H9 (cell line): ENCODE measurements at regions not wholly inside any gene's neighbourhood (a gene's known extent, or its start where the extent isn't known, plus 50 kb on each side); places are given as distances from the start of the nearest gene placed in this dataset.

Experiments used
- DNase-seq: peaks from one replicate; pipeline ENCODE4 v3.0.0-alpha.2; 2017
- H2AFZ ChIP-seq: one replicate; pipeline ENCODE4 v1.6.1; 2013; ENCODE audit warnings: mild to moderate bottlenecking, low read length, control low read depth, moderate library complexity
- H2AK5ac ChIP-seq: 2 replicates; pipeline ENCODE4 v1.6.1; 2013; ENCODE audit warnings: low read length, control low read depth, mixed read lengths; ENCODE audit not compliant: insufficient read length
- H2BK120ac ChIP-seq: one replicate; pipeline ENCODE4 v1.6.1; 2013; ENCODE audit warnings: low read depth, mild to moderate bottlenecking, low read length, control low read depth, inconsistent platforms; ENCODE audit not compliant: poor library complexity, severe bottlenecking
- H2BK12ac ChIP-seq: 2 replicates; pipeline ENCODE4 v1.6.1; 2013; ENCODE audit warnings: low read length, control low read depth, mixed read lengths, low read depth; ENCODE audit not compliant: insufficient read length
- H2BK15ac ChIP-seq: 2 replicates; pipeline ENCODE4 v1.6.1; 2013; ENCODE audit warnings: low read depth, low read length, control low read depth
- H2BK20ac ChIP-seq: one replicate; pipeline ENCODE4 v1.6.1; 2013; ENCODE audit warnings: low read depth, mild to moderate bottlenecking, low read length, control low read depth, inconsistent platforms; ENCODE audit not compliant: poor library complexity, severe bottlenecking
- H2BK5ac ChIP-seq: 2 replicates; pipeline ENCODE4 v1.6.1; 2013; ENCODE audit warnings: low read length, control low read depth, mixed read lengths; ENCODE audit not compliant: insufficient read length
- H3K14ac ChIP-seq: 2 replicates; pipeline ENCODE4 v1.6.1; 2013; ENCODE audit warnings: low read length, control low read depth; ENCODE audit not compliant: insufficient read depth
- H3K18ac ChIP-seq: 2 replicates; pipeline ENCODE4 v1.6.1; 2013; ENCODE audit warnings: low read depth, mild to moderate bottlenecking, mixed read lengths, low read length, control low read depth; ENCODE audit not compliant: insufficient read length
- H3K23ac ChIP-seq: 2 replicates; pipeline ENCODE4 v1.6.1; 2013; ENCODE audit warnings: low read length, control low read depth, mixed read lengths, low read depth; ENCODE audit not compliant: insufficient read length
- H3K23me2 ChIP-seq: 2 replicates; pipeline ENCODE4 v1.6.1; 2013; ENCODE audit warnings: low read depth, mild to moderate bottlenecking, mixed read lengths, low read length, control low read depth; ENCODE audit not compliant: insufficient read length, poor library complexity, severe bottlenecking
- H3K27ac ChIP-seq: 2 replicates; pipeline ENCODE4 v1.5.1; 2013; ENCODE audit warnings: low read length, control low read depth, mixed read lengths, low read depth; ENCODE audit not compliant: insufficient read length
- H3K27me3 ChIP-seq: 2 replicates; pipeline ENCODE4 v1.6.1; 2013; ENCODE audit warnings: low read length, control low read depth, inconsistent platforms; ENCODE audit not compliant: insufficient read depth
- H3K4ac ChIP-seq: 2 replicates; pipeline ENCODE4 v1.6.1; 2013; ENCODE audit warnings: low read depth, mild to moderate bottlenecking, control low read depth, inconsistent platforms, low read length, moderate library complexity
- H3K4me1 ChIP-seq: 2 replicates; pipeline ENCODE4 v1.6.1; 2013; ENCODE audit warnings: low read length, control low read depth, inconsistent platforms; ENCODE audit not compliant: insufficient read depth
- H3K4me2 ChIP-seq: 2 replicates; pipeline ENCODE4 v1.6.1; 2013; ENCODE audit warnings: low read length, control low read depth, mixed read lengths; ENCODE audit not compliant: insufficient read length, insufficient read depth
- H3K56ac ChIP-seq: 2 replicates; pipeline ENCODE4 v1.6.1; 2013; ENCODE audit warnings: low read depth, mild to moderate bottlenecking, mixed read lengths, low read length, control low read depth; ENCODE audit not compliant: insufficient read length
- H3K79me1 ChIP-seq: 2 replicates; pipeline ENCODE4 v1.6.1; 2013; ENCODE audit warnings: low read depth, mild to moderate bottlenecking, moderate library complexity, low read length, control low read depth, inconsistent platforms; ENCODE audit not compliant: insufficient read depth, poor library complexity, severe bottlenecking
- H3K79me2 ChIP-seq: 2 replicates; pipeline ENCODE4 v1.6.1; 2013; ENCODE audit warnings: low read length, control low read depth, inconsistent platforms; ENCODE audit not compliant: insufficient read depth
- H3K9ac ChIP-seq: 2 replicates; pipeline ENCODE4 v1.6.1; 2013; ENCODE audit warnings: low read length, control low read depth, mixed read lengths; ENCODE audit not compliant: insufficient read length; ENCODE audit errors: extremely low read depth
- H3K9me3 ChIP-seq: one replicate; pipeline ENCODE4 v1.6.1; 2013; ENCODE audit warnings: low read depth, low read length, inconsistent platforms; ENCODE audit not compliant: control insufficient read depth
- H3T11ph ChIP-seq: one replicate; pipeline ENCODE4 v1.6.1; 2013; ENCODE audit warnings: mild to moderate bottlenecking, low read length, control low read depth, inconsistent platforms
- H4K20me1 ChIP-seq: one replicate; pipeline ENCODE4 v1.6.1; 2013; ENCODE audit not compliant: control insufficient read depth, insufficient read length, insufficient read depth
- H4K5ac ChIP-seq: 2 replicates; pipeline ENCODE4 v1.6.1; 2013; ENCODE audit warnings: low read depth, mild to moderate bottlenecking, mixed read lengths, low read length, control low read depth; ENCODE audit not compliant: insufficient read length
- H4K8ac ChIP-seq: replicated peaks from 2 replicates; pipeline ENCODE4 v1.6.1; 2013; ENCODE audit warnings: low read length, control low read depth, mixed read lengths, low read depth; ENCODE audit not compliant: insufficient read length
- H4K91ac ChIP-seq: 2 replicates; pipeline ENCODE4 v1.6.1; 2013; ENCODE audit warnings: low read depth, mild to moderate bottlenecking, moderate library complexity, mixed read lengths, low read length, control low read depth; ENCODE audit not compliant: insufficient read length
- H3K27ac Mint-ChIP-seq, 3 experiments: 2 replicates in 2 of 3; 3 replicates in 1 of 3; pipeline ENCODE4 v1.8.0; 2020 to 2021; ENCODE audit warnings: mixed read lengths in 3 of 3, mild to moderate bottlenecking in 1 of 3, moderate library complexity in 1 of 3
- H3K27me3 Mint-ChIP-seq: 2 replicates; pipeline ENCODE4 v1.8.0; 2021; ENCODE audit warnings: low read depth, mild to moderate bottlenecking, moderate library complexity, mixed read lengths
- H3K36me3 Mint-ChIP-seq, 3 experiments: 2 replicates in 2 of 3; 3 replicates in 1 of 3; pipeline ENCODE4 v1.8.0; 2020 to 2021; ENCODE audit warnings: low read depth in 3 of 3, mixed read lengths in 3 of 3; ENCODE audit not compliant: insufficient read depth in 1 of 3
- H3K4me1 Mint-ChIP-seq, 2 experiments: 2 replicates each; pipeline ENCODE4 v1.8.0; 2020; ENCODE audit warnings: mixed read lengths in 2 of 2
- H3K4me3 Mint-ChIP-seq, 2 experiments: 2 replicates in 1 of 2; 3 replicates in 1 of 2; pipeline ENCODE4 v1.8.0; 2020 to 2021; ENCODE audit warnings: mild to moderate bottlenecking in 2 of 2, mixed read lengths in 2 of 2, moderate library complexity in 1 of 2
- H3K9me3 Mint-ChIP-seq, 2 experiments: 2 replicates in 1 of 2; 3 replicates in 1 of 2; pipeline ENCODE4 v1.8.0; 2020; ENCODE audit warnings: mild to moderate bottlenecking in 2 of 2, mixed read lengths in 2 of 2, moderate library complexity in 1 of 2
- WGBS: extraction: QIAGEN DNeasy Blood & Tissue Kit; methylation state at CpG from one replicate; pipeline ENCODE4 v1.1.7; 2013; ENCODE audit warnings: missing lambda C conversion rate, low lambda C conversion rate, mixed read lengths; ENCODE audit not compliant: insufficient read length; ENCODE audit errors: extremely low coverage; 5-methylcytosine and 5-hydroxymethylcytosine counted together
- TF ChIP-seq, protein P1 (sequence below): fragments of 200-600 bp; sonication (generic); conservative IDR thresholded peaks from 3 replicates; pipeline ENCODE4 v1.8.0; 2021; ENCODE audit warnings: antibody characterized with exemption, mild to moderate bottlenecking

DNA sequence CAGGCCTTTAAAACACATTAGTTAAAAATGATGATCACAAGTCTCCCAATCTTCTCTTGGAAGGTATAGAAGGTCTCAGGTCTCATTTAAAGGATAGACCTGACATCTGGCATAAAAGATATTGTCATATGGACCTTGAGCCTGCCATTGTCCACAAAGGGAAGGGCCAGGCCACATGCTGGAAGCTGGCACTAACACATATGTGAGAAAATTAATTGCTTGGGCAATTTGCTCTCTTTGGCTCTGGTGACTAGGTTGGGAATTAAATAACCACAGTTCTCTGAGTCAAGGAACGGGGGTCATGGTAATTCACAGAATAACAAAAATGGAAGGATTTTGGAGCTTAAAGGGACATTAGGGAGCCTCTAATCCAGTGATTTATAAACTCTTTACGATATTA lies 727.3 kb downstream of the BCL11A start:
- WGBS: no CpG with 5 or more reads among the region's 2 CpGs
- TF ChIP-seq, protein P1, sequence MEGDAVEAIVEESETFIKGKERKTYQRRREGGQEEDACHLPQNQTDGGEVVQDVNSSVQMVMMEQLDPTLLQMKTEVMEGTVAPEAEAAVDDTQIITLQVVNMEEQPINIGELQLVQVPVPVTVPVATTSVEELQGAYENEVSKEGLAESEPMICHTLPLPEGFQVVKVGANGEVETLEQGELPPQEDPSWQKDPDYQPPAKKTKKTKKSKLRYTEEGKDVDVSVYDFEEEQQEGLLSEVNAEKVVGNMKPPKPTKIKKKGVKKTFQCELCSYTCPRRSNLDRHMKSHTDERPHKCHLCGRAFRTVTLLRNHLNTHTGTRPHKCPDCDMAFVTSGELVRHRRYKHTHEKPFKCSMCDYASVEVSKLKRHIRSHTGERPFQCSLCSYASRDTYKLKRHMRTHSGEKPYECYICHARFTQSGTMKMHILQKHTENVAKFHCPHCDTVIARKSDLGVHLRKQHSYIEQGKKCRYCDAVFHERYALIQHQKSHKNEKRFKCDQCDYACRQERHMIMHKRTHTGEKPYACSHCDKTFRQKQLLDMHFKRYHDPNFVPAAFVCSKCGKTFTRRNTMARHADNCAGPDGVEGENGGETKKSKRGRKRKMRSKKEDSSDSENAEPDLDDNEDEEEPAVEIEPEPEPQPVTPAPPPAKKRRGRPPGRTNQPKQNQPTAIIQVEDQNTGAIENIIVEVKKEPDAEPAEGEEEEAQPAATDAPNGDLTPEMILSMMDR: no peak
- no peaks in the 10 kb centered on the region; the same call in 1 of the 2 replicates for H3K27me3 Mint-ChIP-seq

More for the DNA sequence above, 727.3 kb downstream of the BCL11A start:
- Mint-ChIP-seq H3K36me3 (no peaks in the 10 kb centered on the region), H3K4me3 (no peak overlapping the region), H3K9me3 (no peaks in the 10 kb centered on the region), H3K4me1 (no peaks in the 10 kb centered on the region), H3K27ac (no peak overlapping the region)
- no peaks in the 10 kb centered on the region for H3K79me2 ChIP-seq
- no peak for DNase-seq
- H3K4me2 ChIP-seq: no peak overlapping the region
- no peak overlapping the region for H3K4ac ChIP-seq
- H2AFZ ChIP-seq: no peak overlapping the region
- H2BK120ac ChIP-seq: no peak overlapping the region
- H2BK12ac ChIP-seq: no peak overlapping the region
- H2BK5ac ChIP-seq: no peak overlapping the region
- H3T11ph ChIP-seq: no peak overlapping the region
- H3K4me1 ChIP-seq: no peaks in the 10 kb centered on the region
- no peaks in the 10 kb centered on the region for H3K79me1 ChIP-seq
- H3K18ac ChIP-seq: no peak overlapping the region
- no peaks in the 10 kb centered on the region for H3K23me2 ChIP-seq
- H3K14ac ChIP-seq: no peak overlapping the region
- H3K9me3 ChIP-seq: no peaks in the 10 kb centered on the region
- H3K23ac ChIP-seq: no peak overlapping the region
- H4K8ac ChIP-seq: no peak overlapping the region
- H4K5ac ChIP-seq: no peak overlapping the region
- no peak overlapping the region for H2BK15ac ChIP-seq
- no peak overlapping the region for H2AK5ac ChIP-seq
- no peaks in the 10 kb centered on the region for H3K27me3 ChIP-seq
- no peak overlapping the region for H3K27ac ChIP-seq
- H4K20me1 ChIP-seq: no peaks in the 10 kb centered on the region
- no peak overlapping the region for H2BK20ac ChIP-seq
- no peak overlapping the region for H4K91ac ChIP-seq
- H3K9ac ChIP-seq: no peak overlapping the region
- H3K56ac ChIP-seq: no peak overlapping the region
